ENCODE measurements at regions not wholly inside any gene's neighbourhood (a gene's known extent, or its start where the extent isn't known, plus 50 kb on each side); places are given as distances from the start of the nearest gene placed in this dataset.

GRCh38 chr10:93235686-93236085, 162.0 kb downstream of the CYP26A1 start:
- DNase-seq (ENCODE audit: low read depth), result peak; percentile 32
- no peak for TF ChIP-seq CTCF (IDR thresholded peaks at IDR 0.05; ENCODE audit: insufficient read depth, low read depth, low read length)
- no peak overlapping the region for H3K4me3 ChIP-seq (ENCODE audit: low read depth, low read length)

- DNase-seq (ENCODE audit: low read depth), result no peak
- no peak overlapping the region for H3K4me3 ChIP-seq (ENCODE audit: low read depth, low read length)
- no peak for TF ChIP-seq CTCF (IDR thresholded peaks at IDR 0.05; ENCODE audit: insufficient read depth, low read depth, low read length)
These were observed 162.8 kb downstream of the CYP26A1 start for GRCh38 chr10:93236393-93237040.

GRCh38 chr10:93245147-93245546, 171.5 kb downstream of the CYP26A1 start:
- no peak for TF ChIP-seq CTCF (IDR thresholded peaks at IDR 0.05; ENCODE audit: insufficient read depth, low read depth, low read length)
- DNase-seq (ENCODE audit: low read depth), result no peak
- H3K4me3 ChIP-seq (ENCODE audit: low read depth, low read length), result no peak overlapping the region

- no peak for TF ChIP-seq CTCF (IDR thresholded peaks at IDR 0.05; ENCODE audit: insufficient read depth, low read depth, low read length)
- DNase-seq (ENCODE audit: low read depth), result no peak
These were observed 172.1 kb downstream of the CYP26A1 start for GRCh38 chr10:93245779-93246178.

GRCh38 chr10:93248583-93249227, 175.0 kb downstream of the CYP26A1 start:
- no peak overlapping the region for H3K4me3 ChIP-seq (ENCODE audit: low read depth, low read length)
- no peak for TF ChIP-seq CTCF (IDR thresholded peaks at IDR 0.05; ENCODE audit: insufficient read depth, low read depth, low read length)
- DNase-seq (ENCODE audit: low read depth), result no peak

More at GRCh38 chr10:93245779-93246178, 172.1 kb downstream of the CYP26A1 start:
- no peak overlapping the region for H3K4me3 ChIP-seq (ENCODE audit: low read depth, low read length)

GRCh38 chr10:93250010-93250409, 176.3 kb downstream of the CYP26A1 start:
- no peak overlapping the region for H3K4me3 ChIP-seq (ENCODE audit: low read depth, low read length)
- no peak for TF ChIP-seq CTCF (IDR thresholded peaks at IDR 0.05; ENCODE audit: insufficient read depth, low read depth, low read length)
- no peak for DNase-seq (ENCODE audit: low read depth)
